ENCODE measurements at regions not wholly inside any gene's neighbourhood (a gene's known extent, or its start where the extent isn't known, plus 50 kb on each side); places are given as distances from the start of the nearest gene placed in this dataset.
"Not testable (repeated sequence)": the region's sequence is repeated elsewhere in the genome, so short reads cannot be mapped to it uniquely, and the experiment has no call there.

- intact Hi-C loops (cut with micrococcal nuclease); H3K4me2 ChIP-seq (ENCODE audit: insufficient read depth, low read length); FAIRE-seq; H3K79me2 ChIP-seq (ENCODE audit: control insufficient read depth, insufficient read depth, low read length); DNase-seq (ENCODE audit: extremely low read depth in 1 of 4, low spot score in 3 of 4); H2AFZ ChIP-seq (ENCODE audit: low read depth, low read length); H3K9me3 ChIP-seq (replicated peaks; ENCODE audit: control insufficient read depth, insufficient read depth, low read depth, low read length); H3K4me3 ChIP-seq; BruUV-seq (replicated peaks); H4K20me1 ChIP-seq (replicated peaks; ENCODE audit: control insufficient read depth, insufficient read depth, low read length); H3K4me1 ChIP-seq (replicated peaks in 1 of 2; ENCODE audit: control insufficient read depth in 2 of 2, insufficient read depth in 2 of 2, low read length in 2 of 2); in situ Hi-C loops (cut with MboI); CTCF ChIA-PET (ENCODE audit: low intra/inter-chr PET ratio); H3K27me3 ChIP-seq (ENCODE audit: control insufficient read depth in 2 of 2, insufficient read depth in 2 of 2, low read length in 2 of 2); H3K9ac ChIP-seq (ENCODE audit: insufficient read depth in 1 of 2, low read depth in 2 of 2, low read length in 2 of 2); POLR2A ChIA-PET; H3K27ac ChIP-seq (ENCODE audit: extremely low read depth, low read depth, low read length); ATAC-seq; H3K9me1 ChIP-seq (ENCODE audit: control insufficient read depth, insufficient read depth, low read length): not testable (repeated sequence)
- WGBS (ENCODE audit: insufficient coverage, low coverage, missing lambda C conversion rate) = 77% methylated on average over 4 of the region's 4 CpGs
- 0 out of 2 replicates have a peak, but pooled peaks have one; percentile 20 for TF ChIP-seq NFIC (IDR thresholded peaks at IDR 0.05)
- H3K36me3 ChIP-seq (ENCODE audit: control insufficient read depth, insufficient read depth, low read length) = peaks cover 54% of the 10 kb centered on the region; the same call in 2 of the 3 replicates
Observed at GRCh38 chr7:128616799-128617198, 55.3 kb upstream of the GARIN1A start.

Measured in K562 (cell line).